ENCODE measurements at regions not wholly inside any gene's neighbourhood (a gene's known extent, or its start where the extent isn't known, plus 50 kb on each side); places are given as distances from the start of the nearest gene placed in this dataset.

DNA sequence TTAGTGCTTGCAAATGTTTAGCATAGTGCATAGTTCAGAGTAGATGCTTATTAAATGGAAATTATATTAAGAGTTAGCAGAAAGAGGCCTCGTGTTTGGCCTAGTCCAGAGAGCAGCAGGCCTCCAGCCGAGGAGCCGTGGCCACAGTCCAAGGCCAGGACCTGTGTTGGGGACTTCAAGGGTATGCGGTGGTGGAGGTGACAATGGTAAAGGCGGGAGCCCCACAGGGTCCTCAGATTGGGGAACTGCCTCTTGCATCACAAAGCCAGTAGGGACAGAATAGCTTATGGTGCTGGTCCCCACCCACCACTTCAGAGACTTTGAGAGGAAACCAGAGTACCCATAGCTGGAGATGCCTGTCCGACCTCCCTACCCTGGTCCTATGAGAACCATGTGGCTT, 554.6 kb upstream of the RIOK2 start:
- DNase-seq = no peak

DNA sequence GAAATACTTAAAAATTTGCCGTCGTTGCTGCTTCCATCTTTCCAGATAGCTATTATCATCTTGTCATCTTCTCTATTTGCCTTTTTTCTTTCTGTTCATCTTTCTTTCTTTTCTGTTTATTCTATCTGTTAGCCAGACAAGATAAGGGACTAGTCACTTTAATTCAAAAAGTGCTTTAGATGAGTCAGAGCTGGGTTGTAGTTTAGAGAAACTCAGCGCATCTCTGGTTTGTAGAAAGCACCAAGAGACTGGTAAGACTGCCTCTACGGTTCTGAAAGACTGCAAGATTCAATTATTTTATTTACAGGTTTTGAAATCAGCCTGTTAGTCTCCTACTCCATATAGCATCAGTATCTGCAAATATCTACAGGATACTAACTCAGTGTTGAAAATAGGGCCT, 562.8 kb upstream of the RIOK2 start:
- DNase-seq = no peak

DNA sequence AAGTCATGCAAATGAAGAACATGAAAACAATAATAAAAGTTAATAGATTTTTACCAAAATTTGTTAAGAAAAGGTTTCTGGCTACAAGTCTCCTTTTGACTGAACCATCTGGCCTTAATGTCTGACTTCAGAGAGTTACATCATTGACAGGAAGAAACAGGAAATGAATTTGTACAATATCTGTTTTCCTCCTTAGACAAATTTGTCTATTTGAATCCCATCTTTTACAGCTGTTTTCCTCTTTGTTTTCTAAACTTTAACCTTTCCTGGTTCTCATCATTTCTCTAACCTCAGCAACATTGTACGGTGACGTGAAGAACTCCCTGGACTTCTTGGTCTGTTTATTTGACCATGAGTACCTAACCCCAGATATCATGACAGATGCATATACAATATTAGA, 567.5 kb upstream of the RIOK2 start:
- no peak for DNase-seq

DNA sequence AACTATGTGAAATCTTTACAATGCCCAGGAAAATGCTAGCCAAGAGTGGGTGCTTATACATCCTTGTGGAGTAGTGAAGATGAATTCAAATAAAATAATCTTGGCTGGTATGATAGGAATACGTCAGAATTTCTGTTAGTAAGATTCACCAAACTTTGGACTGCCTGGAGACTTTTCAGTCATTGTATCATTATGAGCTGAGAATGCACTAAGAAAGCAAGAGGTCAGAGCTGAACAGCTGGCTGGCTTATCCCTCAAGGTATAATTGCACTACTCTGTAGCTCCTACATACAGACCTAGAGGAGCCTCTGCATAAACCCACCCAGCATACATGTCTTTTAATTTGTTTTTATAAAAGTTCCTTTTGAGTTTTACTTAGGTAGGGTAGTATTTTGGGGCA, 568.5 kb upstream of the RIOK2 start:
- peak; percentile 9 to 30 for DNase-seq

DNA sequence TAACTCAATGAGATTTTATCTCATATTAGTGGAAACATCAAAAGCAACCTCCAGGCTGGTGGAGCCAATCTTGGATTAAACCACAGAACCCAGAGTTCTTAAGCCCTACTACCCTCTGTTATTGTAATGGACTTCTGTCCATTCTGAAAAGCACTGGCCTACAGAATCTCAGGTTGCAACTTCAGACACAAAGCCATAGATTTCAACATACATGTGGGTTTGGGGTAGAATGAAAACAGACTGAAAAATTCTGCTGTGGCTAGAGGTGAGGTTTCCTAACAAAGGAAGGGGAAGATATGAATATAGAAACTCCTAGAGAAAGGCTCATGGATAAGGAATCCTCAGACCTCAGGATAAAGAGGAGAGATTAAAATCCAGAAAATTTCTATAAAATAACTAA, 569.8 kb upstream of the RIOK2 start:
- no peak for DNase-seq

DNA sequence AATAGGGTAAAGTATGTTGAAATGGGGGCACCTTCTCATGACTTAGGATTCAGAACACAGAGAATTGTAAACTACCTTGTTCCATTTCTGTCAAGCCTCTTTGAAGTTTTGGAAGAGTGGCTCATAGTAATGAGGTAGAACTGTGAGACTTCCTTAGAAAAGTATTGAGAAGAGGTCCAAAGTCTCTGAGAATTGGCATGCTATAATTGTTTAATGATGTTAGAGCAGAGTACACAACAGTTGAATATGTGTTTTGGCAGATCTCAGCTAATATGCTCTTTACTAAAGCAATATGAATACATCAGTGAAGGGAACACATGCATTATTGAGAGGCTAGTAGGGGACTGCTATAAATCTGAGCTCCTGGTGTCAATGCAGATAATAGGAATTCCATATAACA, 579.4 kb upstream of the RIOK2 start:
- no peak for DNase-seq

DNA sequence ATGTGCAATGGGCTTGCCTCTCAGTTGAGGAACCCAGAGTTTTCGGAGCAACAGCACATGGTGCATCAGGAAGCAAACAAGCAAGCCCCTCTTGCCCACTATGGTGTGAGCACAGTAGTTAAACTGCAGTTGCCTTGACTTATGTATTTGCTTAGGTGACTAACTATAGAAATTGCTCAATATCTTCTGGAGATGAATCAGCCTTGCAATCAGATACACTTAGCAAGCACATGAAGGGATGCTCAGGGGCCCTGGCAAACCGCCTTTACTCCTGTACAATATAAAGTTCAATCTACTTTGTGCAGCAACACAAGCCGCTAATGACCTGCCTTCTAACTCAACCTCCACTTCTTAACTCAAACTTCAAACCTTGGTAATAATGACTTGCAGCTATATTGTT, 581.7 kb upstream of the RIOK2 start:
- no peak for DNase-seq

DNA sequence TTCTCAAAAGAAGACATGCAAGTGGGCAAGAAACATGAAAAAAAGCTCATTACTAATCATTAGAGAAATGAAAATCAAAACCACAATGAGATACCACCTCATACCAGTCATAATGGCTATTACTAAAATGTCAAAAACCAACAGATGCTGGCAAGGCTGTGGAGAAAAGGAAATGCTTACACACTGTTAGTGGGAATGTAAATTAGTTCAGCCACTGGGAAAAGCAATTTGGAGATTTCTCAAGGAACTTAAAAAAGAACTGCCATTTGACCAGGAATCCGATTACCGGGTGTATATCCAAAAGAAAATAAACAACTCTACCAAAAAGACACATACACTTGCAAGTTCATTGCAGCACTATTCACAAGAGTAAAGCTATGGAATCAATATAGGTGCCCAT, 595.4 kb upstream of the RIOK2 start:
- DNase-seq = no peak

DNA sequence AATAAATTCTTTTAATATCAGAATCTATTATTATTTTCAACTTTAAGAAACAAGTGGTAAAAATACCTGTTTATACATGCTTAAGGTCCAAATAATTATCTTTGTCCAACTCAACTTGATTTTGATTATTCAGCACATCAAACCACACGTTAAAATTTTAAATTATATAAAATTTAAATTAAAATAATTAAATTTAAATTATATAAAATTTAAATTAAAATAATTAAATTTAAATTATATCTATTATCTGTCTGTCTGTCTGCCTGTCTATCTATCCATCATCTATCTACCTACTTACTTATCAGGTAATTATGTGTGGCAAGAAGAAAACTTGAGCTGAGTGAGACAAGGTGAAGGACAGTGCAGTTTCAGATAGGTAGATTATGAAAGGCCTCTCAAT, 605.3 kb upstream of the RIOK2 start:
- DNase-seq = no peak

DNA sequence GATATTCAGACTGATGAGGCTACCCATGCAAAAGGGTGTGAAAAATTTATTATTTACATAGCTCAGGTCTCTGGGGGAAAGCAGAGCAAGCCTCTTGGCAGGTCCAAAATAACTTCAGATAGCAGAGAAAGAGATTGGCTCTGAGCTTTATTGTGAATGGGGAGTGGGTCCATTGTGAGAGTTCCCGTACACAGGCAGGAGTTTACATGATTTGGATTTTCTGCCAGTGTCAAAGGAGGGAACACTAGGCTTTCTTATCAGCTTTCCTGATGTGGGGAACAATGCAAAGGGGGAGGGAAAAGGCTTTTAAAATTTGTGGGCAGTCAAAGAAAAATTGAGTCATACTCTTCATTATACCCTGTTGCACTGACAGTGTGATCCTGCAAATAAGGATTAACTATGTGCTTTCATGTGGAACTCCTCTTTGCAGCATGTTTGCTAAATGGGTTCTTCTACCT, 615.0 kb upstream of the RIOK2 start:
- no peak for DNase-seq

DNA sequence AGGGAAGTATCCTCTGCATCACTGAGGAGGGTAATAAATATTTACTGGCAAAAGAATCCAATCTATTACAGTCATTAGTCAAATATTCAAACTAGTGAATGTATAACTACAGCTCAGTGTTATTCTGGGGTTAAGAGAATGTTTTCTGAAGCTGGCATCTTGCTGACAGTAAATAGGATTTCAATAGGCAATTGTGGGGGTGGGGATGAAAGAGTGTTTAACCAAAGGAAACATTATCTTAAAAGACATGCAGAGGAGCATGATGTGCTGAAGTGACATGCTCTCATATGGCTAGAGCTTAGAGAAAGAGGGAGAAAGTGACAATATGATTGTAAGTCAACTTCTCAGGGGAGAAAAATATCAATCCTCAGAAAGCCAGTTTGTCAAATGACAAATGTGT, 618.4 kb upstream of the RIOK2 start:
- DNase-seq = no peak

DNA sequence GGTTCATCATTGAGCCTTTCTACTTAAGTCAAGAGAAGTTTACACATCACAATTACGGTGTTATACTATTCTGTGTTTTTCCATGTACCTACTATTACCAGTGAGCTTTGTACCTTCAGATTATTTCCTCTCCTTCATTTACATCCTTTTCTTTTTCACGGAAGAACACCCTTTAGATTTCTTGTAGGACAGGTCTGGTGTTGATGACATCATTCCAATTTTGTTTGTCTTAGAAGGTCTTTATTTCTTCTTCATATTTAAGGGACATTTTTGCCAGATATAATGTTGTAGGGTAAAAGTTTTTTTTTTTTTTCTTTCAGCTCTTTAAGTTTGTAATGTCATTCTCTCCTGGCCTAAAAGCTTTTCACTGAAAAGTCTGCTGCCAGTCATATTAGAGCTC, 637.1 kb upstream of the RIOK2 start:
- DNase-seq = no peak

DNA sequence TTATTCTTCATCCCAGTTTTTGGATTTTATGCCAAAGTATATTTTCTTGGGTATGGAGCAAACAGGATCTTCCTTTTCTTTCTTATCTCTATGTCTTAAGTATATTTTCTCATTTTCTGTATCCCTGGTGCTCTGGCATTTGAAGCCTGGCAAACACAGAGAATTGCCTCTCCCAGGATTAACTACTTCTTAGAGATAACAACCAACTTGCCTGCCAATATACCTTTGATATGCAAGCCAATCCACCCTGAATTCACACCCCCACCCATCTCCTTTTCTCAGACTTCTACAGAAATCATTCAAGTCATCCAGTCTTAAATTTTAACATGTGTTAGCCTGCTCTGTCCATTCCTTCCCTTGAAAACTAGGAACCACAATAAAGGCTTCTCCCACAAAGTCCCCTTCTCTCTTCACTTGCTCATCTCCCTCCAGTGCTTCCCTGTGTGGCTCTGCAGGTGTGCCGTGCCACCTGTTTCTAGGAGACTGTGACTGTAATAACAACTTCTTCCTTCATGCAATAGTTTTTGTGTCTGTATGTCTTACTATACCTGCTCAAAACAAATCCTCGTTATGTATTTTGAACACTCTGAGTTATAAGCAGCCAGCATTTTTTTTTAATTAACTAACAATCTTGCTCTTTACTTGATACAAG, 649.7 kb upstream of the RIOK2 start:
- no peak for DNase-seq

DNA sequence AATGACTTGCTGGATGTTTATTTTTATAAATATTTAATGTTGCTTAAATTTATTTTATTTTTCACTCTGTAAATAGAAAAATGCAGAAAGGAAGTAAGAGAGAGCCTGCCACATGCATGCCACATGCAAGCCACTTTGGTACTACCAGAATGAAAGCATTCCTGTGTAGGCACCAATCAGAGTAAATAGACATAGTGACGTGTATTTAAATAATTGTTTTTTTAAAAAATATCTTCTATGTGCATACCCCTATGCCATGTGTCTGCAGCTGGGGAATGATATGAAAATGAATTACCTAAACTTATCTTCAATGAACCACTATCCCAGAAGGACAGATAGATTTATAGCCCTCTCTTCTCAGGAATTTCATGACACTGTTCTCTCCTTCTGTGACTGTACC, 651.5 kb upstream of the RIOK2 start:
- no peak for DNase-seq

DNA sequence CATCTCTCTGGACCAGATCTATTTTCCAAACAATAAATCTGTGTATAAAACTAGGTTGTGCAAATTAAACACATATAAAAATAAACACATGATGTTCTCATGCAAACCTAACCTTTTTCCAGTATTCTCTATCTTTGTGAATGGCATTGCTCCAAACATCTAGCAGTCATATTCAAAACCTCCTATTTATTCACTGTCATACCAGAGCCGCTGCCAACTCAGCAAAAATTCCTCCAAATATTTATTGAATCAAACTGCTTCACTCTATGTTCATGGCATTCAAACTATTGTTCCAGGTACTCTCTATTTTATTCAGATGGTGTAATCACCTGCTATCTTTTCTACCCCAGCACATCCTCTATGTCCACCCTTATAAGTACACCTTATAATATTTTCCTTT, 652.1 kb upstream of the RIOK2 start:
- DNase-seq = no peak

DNA sequence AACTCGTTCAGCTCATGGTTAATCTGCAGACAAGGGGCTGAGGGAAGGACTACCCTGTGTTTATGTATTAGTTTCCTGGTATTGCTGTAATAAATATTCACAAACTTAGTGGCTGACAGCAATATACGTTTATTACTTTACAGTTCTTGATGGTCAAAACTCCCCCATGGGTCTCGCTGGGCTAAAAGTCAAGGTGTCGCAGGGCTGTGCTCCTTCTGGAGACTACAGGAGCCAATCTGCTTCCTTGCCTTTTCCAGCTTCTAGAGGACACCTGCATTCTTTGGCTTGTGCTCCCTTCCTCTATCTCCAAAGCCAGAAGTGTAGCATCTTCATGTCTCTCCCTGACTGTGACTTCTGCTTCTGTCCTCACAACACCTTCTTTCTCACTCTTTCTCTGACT, 653.8 kb upstream of the RIOK2 start:
- DNase-seq = no peak

DNA sequence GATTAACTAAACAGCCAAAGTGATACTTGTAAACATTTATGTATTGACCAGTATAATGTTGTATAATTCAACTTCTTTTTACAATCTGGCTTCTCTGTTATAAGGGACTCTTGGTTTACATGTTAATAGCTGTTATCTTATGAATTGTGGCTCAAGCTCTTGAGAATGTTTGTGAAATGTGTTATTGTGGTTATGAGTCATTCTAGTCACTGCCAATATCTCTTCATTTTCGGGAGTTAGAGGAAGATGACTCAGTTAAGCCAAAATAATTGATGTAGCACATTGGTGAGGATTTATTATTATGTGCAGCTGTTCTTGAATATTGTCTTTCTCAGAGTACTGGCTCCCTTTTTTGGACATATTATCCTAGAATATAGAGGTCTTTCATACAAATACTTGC, 655.2 kb upstream of the RIOK2 start:
- peak in 1 of 2 experiments; percentile 17 for DNase-seq

DNA sequence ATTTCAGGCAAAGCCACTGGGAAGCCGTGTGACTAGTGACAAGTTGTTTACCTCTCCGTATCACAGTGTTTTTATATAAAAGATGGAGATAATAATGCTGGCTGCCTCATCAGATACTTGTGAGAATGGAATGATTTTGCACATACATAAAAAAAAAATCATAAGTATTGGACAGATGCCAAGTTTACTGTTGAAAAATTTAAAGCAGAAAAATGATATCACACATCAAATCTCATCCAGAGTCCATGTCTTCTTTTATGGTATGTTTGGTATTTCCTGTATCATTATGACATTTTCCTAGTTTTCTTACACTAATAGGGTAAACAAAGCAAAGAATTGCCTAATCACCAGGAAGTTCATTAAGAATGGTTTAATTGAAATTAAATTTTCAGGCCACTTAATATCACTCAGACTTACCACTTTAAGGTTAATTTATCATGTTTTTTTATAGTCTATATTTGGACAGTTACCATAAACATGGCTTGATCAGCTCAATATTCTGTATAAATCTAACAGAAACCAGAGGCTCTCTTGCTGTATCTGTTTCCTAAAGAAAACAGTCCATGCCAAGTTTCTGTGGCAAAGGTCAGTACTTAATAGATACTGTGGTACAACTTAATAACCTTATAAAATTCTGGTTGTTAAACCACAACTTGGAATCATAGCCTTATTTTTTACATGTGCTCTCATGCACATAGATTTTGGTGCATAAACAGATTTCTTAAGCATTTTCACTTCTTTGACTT, 656.5 kb upstream of the RIOK2 start:
- DNase-seq = no peak

DNA sequence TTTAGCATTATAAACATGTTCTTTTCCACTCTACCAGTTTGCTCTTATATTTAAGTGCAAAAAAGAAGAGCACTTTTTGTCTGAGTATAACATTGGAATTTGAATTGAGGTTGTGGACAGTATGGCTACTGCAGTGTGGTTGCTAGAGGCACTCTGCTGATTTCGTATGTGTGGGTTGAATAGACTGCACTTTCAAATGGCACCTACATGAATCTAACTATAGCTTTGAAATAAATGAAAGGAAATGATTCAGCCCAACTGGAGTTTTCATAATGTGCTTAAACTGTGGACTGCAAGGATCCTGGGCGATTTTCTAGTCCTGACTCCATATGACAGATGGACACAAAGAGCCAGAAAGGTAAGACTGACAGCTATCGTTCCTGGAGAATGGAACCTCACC, 657.6 kb upstream of the RIOK2 start:
- no peak for DNase-seq

DNA sequence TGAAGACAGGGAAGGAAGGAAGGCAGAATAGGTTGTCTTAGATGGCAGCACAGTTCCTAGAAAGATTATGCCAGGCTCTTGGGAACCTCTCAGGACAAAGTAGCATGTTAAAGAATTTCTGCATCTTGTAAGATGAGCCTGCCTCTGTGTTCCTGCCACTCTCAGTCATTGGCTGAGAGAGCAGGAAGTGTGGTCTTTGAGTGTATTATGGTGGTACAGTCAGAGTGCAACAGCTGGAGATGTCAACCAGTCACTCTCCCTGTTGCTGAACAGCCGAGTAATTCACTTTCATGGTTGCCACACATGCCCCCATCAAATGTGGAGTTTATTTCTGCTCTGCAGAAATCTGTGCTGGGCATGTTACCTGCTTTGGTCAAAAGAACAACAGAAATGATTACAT, 659.6 kb upstream of the RIOK2 start:
- DNase-seq = no peak

DNA sequence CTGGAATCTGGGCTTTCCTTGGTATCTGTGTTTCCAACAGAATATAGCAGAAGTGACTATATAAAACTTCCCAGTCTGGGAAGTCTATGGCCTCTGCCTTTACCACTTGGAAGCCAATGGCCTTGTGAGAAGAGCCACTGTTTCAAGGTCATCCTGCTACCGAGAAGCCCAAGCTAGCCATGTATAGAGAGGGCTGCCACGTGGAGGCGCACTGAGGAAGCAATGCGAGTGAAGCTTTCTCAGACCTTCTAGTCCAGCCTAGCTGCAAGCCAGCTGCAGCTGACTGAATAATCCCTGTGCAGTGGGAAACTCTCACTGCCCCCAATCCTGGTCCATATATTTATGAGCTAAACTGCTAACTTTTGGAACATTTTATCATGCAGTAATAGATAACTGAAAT, 661.8 kb upstream of the RIOK2 start:
- no peak for DNase-seq

DNA sequence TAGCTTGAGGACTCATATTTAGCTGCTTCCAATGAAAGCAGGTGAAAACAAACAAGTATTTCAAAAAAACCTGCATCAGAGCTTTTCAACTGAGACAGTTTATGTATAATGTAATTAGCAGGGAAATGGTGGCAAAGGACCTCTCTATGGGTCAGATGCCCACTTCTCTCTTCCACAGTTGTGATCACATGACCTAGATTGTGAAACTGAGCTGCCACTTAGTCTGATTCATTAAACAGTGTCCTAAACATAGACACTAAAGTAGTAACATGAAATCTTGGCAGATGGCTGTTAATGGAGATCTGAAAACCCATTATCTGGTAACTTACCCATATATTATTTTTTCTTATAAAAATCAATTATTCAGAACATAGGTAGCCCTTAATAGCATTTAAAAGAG, 663.6 kb upstream of the RIOK2 start:
- peak; percentile 2 to 16 for DNase-seq

DNA sequence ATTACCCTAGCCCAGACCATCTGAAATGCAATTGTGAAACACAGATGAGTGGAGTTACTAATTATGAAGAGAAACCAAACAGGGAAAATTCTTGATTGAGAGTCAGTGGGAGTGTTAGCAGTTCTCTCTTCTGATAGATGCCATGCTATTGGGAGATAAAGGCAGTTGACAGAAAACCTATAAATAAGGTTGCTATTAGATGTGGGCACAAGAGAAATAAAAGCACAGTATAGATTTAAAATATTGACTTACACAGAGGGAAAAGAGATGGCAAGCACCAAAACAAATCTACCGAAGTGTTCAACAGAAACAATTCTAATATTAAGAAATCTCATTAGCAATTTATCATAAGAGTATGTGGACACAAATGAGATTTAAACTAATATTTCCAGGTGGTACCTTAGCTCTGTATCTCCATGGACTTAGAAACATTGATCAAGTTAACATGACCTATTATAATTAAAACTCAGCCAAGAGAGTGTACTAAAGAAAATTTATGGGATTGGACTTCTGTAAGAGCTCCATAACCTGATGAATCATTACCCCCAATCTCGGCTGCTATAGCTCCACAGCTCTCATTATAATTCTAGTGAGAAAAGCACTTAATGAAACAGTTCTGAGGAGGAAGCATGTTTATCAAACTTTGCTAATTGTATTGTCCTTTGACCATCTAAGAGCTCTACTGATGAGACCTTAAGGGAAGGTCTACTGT, 665.0 kb upstream of the RIOK2 start:
- no peak for DNase-seq

DNA sequence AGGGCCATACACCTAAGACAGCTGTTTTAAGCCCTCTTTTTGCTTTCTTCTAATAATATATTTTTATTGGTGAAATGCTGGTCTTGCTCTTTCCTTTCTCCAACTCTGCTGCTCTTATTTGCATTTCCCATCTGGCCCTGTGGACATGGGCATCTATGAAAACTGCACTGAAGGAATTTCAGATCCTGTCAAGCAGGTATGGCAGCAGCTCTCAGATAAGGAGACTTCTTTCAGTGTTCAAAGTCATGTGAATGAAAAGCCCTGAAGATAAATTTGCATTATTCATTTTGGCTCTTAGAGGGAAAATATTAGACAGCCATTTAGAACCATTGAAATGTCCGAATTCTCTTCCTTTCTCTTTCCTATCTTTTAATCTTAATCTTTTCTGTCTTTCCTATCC, 668.0 kb upstream of the RIOK2 start:
- no peak for DNase-seq
